IPS-NIHi7 (cell line): ENCODE measurements at regions not wholly inside any gene's neighbourhood (a gene's known extent, or its start where the extent isn't known, plus 50 kb on each side); places are given as distances from the start of the nearest gene placed in this dataset.

Source experiments
- DNase-seq: peaks from one replicate; pipeline ENCODE4 v3.0.0; 2012; ENCODE audit warnings: mixed read lengths; ENCODE audit errors: extremely low spot score

DNA sequence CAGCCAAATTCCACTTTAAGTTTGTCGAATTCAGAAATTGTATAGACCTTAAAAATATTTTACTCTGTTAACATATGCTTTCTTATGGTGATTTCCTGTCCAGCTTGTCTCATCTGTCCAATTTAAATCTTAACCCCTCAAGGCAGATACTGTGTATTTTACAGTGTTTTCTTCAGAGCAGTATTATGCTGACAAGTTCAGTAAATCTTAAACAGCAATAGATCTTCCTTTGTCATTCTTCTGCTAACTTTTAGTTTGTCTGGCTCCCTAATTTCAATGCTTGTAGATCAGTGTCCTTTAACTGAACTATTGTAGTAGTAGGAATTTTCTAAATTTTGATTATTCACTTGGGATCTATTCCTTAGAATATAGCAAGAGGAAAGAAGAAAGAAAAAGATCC lies 52.8 kb upstream of the MEIS1 start:
- DNase-seq: no peak

DNA sequence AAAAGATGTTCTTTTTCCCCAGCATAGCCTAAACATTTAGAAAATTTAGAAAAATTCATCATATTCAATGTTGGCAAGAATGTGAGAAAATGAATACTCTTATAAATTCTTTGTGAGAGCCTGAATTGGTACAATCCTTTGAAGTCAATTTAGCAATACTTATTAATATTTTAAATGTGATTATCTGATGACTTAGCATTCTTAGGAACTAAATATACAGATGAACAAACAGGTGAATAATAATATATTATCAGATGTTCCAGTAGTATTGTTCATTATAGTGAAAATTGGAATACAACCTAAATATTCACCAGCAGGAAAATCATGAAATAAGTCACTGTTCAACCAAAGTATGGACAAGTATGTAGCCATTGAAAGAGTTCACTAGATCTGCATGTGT lies 55.5 kb upstream of the MEIS1 start:
- no peak for DNase-seq

DNA sequence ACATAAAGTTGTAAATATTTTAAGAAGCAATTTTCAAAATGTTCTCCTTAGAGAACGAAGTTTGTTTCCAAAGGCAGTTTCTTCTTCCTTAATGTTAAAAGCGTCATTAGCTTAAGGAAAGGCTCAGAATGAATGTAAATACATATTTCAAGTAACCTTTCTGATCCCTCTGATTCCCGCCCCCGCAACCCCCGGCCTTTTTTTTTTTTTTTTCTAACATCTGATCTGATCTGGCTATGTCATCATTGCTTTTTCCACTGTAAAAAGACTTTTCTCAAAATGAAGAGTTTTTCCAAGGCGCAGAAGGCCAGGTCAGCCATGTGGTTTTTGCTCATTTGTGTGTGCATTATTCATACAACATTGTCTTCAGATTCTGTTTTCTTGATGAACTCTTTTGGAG lies 57.1 kb upstream of the MEIS1 start:
- no peak for DNase-seq

DNA sequence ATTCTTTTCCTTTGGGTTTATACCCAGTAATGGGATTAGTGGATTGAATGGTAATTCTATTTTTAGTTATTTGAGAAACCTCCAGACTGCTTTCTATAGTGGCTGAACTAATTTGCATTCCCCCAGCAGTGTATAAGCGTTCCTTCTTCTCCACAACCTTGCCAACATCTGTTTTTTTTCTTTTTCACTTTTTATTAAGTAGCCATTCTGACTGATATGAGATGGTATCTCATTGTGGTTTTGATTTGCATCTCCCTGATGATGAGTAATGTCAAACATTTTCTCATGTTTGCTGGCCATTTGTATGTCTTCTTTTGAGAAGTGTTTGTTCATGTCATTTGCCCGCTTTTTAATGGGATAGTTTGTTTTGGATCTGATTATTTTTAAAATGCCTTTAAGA lies 64.1 kb upstream of the MEIS1 start:
- no peak for DNase-seq

DNA sequence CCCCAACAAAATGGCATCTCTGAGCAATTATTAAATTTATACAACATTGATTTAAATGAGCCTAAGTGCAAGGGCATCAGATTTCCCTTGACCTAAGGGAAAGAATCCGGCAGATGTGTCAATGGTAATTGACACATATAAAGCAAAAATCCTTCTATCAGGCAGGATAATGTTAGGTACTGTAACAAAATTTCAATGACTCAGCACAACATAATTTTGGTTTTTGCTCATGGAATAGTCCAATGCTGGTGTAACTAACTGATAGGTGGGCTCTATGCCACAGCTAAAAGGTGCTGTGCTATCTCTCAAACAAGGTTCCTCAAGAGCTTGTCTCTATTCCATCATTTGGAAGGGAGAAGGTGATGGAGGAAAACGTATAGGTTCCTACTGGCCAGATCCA lies 68.3 kb upstream of the MEIS1 start:
- DNase-seq: no peak

DNA sequence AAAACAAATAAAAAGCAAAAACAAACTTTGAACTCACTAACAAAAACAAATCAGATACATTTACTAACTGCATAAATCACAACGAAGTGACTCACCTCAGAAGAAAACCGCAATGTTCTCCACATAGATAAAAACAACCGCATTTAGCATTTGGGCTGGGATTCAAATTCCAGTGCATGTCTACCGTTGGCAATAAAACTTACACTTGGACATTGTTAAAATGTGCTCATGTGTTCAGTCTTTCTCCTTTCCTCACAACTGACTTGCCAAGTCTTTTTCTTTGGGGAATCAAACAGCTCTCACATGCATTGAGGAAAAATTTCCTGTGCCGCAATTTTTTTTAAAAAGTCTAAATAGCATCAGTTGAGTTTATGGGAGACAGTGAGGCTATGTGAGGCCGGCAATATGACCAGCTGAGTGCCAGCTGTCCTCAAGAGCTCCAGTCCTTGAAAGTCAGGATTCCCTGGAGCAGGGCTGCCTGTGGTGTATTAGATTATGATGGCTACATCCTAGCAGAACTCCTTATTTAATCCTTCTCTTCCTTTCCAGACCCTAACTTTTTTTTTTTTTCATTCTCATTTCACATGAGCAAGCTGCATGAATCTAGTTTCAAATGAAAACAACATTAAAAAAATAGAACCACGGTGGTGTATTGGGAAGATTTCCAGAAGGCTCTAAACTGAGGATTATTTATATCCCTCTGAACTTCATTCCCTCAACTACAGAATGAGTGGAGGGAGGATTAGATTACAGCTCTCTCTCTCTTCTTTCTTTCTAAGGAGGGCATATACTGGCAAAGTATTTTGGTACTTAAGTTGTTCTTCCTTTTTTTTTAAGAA lies 70.2 kb upstream of the MEIS1 start:
- no peak for DNase-seq

DNA sequence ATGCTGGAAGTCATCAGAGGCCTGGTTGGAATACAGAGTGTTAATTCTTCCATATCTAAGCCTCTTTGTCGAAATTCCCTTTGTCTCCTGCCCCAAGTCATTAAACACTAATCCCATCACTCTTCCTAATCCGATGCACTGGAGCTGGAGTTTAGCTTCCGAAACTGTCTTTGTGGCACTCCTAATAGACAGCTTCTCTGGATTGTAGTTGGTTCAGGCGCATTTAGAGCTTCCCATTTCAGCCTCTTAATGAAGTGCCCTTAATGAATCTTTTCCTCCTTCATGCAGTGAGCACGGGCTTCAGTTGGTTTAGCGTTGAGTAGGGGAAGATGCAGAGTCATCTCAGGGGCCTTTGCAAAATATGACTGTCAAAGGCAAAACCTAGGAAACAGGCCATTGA lies 72.2 kb upstream of the MEIS1 start:
- no peak for DNase-seq

DNA sequence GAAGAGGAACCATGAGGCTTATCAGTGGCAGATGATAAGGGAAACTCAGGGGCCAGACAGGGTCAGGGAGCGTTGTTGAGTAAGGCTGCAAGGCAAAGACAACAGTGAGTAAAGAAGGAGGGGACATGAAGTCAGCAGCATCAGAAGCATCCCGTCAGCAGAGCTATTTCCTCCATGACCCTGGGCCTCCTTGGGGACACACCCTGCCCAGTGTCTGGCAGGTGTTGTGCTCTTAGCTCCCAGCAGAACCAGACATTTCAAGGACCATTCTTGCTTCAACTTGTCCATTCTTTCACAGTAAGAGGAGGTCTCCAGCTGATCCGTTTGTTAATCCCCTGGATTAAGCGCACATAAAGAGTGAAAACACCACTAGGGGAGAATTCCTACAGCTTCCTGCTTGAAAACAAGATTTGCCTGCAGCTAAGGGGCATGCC lies 88.7 kb upstream of the MEIS1 start:
- DNase-seq: peak; percentile 42

DNA sequence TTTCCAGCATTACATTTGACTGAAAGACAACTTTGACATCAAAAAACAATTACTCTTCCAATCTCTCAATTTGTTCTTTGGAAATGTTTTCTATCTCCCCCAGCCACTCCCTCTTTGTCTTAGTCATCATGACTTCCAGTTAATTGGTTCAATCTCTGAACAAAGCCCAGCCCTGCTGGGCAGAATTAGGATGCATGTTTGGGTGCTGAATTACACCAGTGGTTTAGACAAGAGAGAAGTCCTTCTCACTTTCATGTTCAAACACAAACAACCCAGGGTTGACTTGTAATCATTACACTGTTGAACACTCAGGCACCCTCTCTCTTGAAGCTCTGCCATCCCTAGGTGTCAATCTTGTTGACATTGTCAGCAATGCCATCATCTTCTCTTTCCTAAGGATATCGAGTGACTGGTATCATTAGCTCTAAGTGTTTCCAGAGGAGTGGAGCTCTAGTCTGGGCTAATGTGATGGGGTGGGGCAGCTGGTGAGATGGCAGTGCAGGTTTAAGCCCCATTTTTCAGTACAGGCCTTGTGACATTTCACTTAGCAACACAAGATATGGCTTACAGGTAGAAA lies 90.8 kb upstream of the MEIS1 start:
- no peak for DNase-seq

DNA sequence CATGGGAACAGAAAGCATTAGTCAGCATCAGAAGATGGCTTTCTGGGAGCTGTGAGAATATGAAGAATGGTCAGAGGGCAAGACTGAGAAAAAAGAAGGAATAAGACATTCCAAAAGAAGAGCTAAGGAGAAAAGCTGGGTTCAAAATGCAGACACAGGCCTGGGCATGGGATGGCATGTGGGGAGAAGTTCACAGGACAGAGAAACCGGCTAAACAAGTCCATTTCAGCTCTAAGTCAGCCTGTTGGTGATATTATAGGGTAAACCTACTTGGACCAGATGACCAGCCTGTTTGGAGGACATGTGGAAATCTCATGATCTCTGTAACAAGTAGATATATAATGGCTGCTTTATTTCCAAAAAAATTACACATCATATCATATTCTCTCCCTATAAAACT lies 91.7 kb upstream of the MEIS1 start:
- DNase-seq: no peak

DNA sequence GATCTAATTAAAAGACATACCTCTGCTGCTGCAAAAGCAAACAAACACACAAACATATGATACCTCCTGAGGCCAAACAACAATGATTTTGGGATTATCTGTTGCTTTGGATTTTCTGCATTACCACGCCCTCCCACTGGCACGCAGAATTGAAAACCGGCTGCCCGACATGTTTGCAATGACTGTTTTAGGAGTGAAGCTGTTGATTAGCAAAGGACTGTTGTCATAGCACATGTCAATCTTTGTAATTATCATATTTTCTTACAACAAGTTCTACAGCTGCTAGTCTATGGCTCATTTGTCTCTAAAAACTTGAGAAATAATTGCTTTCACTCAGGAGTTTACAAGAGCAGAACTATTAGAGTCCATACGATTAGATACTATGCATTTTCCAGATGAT lies 94.4 kb upstream of the MEIS1 start:
- no peak for DNase-seq

DNA sequence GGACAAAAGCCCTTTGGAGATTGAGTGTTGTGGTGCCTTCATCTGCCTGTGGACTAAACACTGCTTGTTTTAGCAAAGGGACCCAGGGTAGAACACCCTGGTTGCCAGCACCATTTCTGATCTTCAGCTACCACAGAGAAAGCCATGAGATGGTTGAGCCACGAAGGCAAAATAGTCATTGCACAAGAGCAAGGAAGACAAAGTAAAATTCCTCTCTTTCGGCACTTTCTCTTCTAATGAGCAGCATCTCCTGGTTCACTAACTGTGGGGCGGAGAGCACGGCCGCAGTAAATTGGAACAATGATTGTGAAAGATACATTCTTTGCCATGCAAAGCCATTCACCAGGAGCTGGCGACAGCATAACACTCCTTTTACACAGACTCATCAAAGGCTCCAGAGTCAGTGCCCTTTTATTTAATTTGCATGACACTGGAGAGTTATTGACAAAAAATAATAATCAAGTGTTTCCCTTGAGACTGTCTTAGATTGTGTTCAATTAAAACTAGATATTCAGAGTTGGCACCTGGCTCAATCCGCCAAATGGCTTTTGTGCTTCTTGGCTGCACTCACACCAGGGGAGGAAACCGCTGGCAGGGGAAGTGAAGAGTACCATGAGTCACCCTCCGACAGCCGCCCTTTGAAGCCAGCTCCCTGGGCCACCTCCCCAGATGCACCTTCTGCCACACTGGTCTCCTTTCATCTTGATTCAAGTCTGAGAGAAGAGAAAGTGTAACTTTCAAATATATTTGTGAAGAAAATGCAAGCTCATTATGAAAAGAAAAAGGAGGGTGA lies 100.5 kb upstream of the MEIS1 start:
- DNase-seq: peak; percentile 52

DNA sequence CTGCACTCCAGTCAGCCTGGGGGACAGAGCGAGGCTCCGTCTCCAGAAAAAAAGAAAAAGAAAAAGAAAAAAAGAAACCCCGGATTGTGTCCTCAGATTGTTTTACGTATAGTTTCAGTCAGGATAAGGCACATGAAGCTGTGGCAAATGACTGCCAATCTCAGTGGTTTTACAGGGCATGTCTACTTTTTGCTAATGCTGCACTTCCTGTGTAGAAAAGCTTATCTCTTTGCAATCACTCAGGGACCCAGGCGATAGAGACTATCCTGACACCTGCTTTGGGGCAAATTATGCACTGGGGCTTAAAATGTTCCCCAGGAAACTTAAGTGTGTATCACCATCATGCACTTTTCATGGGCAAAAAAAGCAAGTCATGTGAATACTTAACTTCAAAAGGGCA lies 103.7 kb upstream of the MEIS1 start:
- DNase-seq: no peak

DNA sequence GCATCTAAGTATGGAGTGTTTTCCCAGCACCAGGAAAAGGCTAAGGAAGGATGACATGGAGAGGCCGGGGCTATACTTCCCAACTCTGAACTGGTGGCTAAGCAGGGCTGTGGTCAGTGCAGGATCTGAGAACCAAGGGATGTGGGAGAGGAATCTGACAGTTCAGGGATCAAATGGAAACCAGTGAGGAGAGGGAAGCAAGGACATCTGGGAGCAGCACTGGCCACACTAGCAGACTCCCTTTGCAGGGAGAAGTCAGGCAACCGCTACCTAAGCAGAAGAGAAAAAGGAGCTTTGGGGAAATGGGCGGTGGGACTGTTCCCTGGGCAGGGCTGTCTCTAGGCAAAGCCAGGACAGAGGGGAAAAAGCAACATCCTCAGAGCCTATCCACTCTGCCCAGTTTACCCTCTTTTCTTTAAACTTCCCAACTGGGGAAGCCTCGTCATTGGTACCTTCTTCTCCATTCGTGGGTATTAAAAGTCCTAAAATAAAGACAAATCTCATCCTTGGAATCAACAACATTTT lies 105.8 kb upstream of the MEIS1 start:
- no peak for DNase-seq

DNA sequence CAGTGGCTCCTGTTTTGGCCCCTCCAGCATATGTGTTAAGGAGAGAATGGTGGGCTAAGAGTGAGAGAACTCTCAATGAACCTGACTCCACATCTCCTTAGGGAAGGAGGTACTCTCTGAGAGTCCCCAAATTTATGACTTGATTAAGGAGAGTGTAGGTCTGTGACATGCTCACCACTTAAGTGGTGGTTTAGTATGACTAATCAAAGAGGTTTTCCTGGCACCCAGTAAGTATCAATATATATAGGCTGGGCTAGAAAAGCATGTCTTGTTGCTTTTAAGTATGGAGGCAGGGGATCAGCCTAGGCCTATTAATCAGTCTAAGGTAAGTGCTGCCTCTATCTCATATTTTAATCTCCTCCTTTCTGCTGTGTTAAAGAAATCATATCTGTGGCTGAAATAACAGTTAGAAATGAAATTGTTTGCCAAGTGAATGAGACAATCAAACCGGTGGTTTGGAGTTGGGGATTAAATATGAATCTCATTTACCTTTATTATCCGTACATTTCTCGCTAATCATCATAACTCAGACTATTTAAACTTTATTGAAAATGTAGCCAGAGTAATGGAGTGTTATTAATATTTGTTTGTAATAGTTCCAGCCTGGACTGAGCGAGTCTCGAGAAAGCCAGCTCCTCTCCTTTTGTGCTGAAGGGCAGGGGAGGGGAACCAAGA lies 107.7 kb upstream of the MEIS1 start:
- no peak for DNase-seq

DNA sequence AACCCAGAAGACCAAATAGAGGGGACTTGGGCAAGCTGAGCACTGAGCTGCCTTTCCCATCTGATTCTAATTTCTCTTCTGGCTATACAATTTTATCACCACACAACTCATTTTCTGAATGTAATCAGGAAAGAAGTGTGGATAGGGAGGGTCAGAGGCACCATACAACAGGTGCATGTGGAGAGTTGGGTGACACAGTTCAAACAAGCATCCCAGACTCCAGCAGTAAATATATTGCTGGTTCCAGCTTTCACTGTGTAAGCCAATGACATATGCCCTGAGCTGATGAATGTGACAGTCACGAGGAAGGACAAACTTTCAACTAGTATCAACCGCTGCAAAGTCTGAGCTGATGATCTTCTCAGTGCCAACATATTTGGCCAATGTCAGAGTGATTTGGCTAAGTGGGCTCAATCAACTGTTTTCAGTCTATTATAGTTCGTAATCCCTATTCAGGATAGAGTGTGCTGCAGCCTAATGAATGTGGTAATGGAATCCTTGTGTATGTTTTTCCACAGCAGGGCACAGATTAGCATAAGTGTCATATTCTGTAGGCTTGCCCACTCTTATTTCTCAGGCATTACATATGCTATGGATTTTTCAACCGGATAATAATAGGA lies 109.9 kb upstream of the MEIS1 start:
- no peak for DNase-seq

DNA sequence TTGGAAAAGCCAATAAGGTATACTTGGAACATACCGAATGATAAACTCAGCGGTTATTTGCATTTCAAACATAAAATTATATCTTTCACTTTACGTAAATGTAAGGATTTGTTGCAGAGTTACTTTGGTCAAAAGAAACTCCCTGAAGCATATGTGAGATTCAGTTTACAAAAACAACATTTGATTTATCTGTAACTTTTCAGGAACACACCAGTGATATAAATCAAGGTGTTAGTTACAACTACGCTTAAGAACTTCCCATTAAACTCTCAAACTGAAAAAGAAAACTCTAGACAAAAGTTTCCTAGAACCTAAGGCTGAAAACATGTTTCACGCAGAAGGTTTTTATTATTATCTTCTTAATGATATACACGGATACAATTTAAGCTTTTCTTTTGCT lies 110.6 kb upstream of the MEIS1 start:
- DNase-seq: no peak

DNA sequence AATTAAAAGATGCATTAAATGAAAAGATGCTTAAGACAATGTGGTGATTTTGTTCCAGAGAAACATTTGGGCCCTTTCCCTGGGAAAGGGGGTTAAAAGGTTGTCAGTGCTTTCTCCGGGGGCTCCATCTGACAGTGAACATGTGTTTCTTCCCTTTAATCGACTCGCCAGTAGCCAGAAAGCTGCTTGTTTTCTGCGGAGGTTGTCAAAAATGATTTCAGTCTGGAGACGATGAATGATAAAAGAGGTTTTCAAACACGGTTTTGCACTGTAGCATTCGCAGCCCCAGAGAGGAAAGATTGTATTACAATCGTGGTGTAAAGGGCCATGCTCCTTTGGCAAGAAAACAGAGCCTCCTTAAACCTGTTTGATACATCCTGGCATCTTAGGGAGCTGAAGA lies 111.5 kb upstream of the MEIS1 start:
- DNase-seq: no peak

DNA sequence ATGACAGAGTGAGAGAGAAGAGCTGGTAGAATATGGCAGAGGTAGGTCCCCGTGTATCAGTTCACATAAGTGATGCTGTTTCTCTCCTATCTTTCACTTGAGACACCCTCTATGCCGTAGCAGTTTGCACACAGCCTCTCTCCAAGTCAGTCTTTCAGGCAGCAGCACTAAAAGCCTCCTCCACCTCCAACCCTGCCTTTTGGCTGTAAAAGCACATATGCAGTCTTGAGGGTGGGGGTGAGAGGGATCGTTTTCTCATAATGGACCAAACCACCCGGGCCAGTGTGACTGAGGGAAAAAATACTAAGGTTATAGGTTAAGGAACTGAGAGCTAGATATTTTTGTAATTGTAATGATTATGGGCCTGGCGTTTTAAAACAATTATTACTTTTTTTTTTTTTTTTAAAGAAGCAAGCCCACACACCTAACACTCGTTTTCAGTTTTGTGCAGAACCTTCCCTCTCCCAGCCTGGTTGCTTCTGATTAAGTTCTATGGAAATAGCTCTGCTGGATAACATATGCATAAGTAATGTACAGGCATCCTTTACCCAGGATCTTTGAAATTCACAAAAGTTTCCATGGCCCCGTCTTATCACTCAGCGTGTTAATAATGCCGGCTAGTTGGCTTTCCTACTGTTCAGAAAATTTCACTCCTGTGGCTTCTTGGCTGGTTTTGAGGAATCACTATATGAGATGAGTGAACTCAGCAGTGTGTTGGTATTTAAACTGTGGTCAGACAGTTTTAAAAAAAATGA lies 112.2 kb upstream of the MEIS1 start:
- no peak for DNase-seq

DNA sequence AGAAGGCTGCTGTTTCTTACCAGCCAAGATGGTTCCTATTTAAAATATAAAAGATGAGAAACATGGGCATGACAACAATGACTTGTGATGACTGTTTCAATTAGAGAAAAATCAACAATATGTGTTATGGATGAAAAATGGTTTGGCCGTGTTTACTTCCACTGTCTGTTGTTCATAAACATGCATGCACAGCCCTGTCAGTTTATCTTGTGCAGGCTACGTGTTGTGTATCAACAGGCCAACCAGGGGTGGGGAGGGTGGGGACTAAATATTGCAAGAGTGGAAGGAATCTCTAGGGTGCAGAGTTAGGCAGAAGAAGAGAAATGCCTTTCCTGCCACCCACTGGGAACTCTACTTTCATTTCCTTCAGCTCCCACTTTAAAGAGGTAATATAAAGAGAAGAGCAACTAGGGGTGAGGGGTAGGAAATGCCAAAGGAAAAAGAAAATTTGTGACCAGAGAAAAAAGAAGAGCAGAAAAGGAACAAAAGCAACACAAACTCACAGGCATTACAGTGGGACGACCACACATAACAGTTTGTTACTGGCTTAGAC lies 116.8 kb upstream of the MEIS1 start:
- no peak for DNase-seq
